GM19463 (cell line): ENCODE measurements at regions not wholly inside any gene's neighbourhood (a gene's known extent, or its start where the extent isn't known, plus 50 kb on each side); places are given as distances from the start of the nearest gene placed in this dataset.
"Not testable (repeated sequence)": the region's sequence is repeated elsewhere in the genome, so short reads cannot be mapped to it uniquely, and the experiment has no call there.

Source experiments
- ATAC-seq: cut with Tn5 transposase; IDR thresholded peaks from one replicate; pipeline ENCODE4 v1.9.1; 2021; ENCODE audit warnings: mild to moderate bottlenecking, moderate library complexity; ENCODE audit not compliant: unreplicated experiment

GRCh38 chr5:142411103-142411502 is 86.3 kb upstream of the SPRY4 start:
- ATAC-seq, result no peak

DNA sequence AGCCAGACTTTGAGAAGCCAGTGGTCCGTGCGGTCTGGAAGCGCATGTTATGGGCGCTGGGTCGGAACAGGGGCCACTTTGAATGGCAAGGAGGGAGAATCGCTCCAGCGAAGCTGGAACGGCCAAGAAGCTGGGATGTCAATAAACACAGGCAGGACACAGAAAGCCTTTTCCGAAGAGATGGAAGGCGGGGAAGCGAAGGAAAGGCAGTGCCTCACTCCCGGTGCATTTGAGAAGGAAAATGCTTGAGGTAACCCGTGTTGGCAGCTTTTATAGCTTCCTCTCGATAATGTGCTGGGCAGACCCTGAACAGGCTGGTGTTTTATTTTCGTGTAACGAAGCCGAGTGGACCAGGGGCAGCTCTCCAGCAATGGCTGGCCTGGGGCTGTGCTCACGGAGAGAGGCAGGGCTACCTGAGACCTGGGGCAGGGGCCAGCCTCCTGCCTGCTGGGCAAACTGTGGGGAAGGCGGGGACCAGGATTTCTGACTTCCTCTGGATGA is 84.2 kb upstream of the SPRY4 start:
- no peak for ATAC-seq

- ATAC-seq, result no peak
Measured at GRCh38 chr5:142408536-142408935, 83.7 kb upstream of the SPRY4 start.

DNA sequence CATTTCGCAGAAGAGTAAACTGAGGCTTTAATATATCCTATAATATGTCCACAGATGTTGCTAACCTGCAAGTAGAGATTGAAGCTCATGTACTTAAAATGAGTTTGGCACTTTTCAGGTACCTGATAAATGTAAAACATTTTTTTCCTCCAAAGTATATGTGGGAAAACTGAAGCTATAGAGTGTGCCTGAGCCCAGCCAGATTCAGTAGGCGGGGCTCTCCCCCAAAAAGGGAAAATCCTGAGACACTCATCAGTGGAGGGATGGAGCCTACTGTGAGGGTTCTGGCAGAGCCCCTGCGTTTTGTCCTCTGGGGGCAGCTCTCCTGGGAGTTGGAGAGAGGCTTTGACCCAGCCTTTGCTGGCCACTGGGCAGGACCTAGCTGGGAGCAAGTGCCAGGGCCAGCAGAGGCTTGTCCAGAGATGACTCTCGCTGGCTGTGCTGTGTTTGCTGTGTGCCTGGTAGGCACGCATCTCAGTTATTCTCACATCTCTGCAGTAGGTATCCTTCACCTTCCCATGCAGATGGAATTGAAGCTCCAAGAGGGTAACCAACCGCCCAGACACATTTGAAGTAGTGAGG is 81.1 kb upstream of the SPRY4 start:
- no peak for ATAC-seq

- no peak for ATAC-seq
Measured at GRCh38 chr5:142405023-142405422, 80.2 kb upstream of the SPRY4 start.

- ATAC-seq, result no peak
Measured at GRCh38 chr5:142404046-142404477, 79.2 kb upstream of the SPRY4 start.

GRCh38 chr5:142403583-142403982 is 78.8 kb upstream of the SPRY4 start:
- no peak for ATAC-seq

DNA sequence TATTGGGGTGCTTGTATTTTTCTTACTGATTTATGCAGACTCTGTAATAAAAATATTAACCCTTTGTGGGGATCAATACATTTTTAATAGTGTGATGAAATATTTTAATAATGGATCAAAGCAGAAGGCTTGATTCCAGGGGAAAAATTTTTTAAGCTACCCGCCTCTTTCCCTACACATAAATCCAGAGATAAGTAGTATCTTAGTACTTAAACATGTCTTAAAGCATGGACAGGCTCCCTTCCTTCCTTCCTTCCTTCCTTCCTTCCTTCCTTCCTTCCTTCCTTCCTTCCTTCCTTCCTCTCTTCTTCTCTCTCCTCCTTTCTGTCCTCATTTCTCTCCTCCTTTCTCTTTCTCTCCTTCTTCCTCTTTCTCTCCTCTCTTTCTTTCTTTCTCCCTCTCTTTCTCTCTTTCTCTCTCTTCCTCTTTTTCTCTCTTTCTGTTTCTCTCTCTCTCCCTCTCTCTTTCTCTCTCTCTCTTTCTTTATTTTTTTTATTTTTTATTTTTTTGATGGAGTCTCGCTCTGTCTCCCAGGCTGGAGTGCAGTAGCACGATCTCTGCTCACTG is 78.0 kb upstream of the SPRY4 start:
- ATAC-seq, result no peak

GRCh38 chr5:142400415-142400814 is 75.6 kb upstream of the SPRY4 start:
- no peak for ATAC-seq

DNA sequence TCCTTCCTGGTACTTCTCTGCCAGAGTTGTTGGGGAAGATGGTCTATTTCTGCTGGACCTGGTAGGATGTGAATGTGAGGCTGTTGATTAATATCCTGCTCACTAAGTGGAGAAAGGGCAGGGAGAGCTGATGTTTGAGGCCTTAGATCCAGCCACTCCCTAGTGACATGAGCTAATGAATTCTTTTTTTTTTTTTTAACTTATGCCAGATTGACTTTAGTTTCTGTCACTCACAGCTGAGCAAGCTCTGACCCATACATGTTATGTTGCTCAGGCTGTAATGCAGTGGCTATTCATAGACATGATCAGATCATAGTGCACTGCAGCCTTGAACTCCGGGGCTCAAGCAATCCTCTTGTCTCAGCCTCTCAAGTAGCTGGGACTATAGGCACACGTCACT is 75.1 kb upstream of the SPRY4 start:
- ATAC-seq, result no peak

DNA sequence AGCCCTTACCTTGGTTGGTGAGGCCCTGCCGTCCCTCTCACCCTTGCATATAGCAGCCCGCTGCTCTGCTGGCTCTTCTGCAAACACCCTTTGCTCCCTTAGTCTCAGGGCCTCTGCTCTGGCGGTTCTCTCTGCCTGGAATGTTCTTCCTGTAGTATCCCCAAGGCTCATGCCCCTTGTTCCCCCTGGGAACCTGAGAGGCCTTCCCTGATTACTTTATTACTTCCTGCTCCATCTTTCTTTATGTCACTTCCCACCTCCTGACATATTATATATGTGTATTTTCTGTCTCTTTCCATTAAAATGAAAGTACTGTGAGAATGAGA is 73.9 kb upstream of the SPRY4 start:
- ATAC-seq, result no peak

GRCh38 chr5:142398011-142398729 is 73.3 kb upstream of the SPRY4 start:
- not testable (repeated sequence) for ATAC-seq

DNA sequence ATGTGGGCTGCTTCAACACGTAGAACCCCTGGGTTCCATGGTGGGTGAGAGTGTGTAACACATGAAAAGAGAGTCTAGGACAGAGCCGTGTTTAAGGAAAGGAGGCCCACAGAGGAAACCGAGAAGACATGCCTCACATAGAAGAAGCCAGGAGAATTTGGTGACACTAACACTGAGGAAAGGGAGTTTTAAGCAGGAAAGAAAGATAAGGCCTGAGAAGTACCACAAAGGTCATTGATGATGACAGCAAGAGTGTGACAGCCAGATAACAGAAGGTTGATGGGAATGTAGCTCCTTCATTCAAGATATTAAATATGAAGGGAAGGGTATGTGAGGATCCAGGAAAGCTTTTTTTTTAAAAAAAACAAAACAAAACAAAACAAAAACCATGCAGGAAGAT is 72.4 kb upstream of the SPRY4 start:
- no peak for ATAC-seq

DNA sequence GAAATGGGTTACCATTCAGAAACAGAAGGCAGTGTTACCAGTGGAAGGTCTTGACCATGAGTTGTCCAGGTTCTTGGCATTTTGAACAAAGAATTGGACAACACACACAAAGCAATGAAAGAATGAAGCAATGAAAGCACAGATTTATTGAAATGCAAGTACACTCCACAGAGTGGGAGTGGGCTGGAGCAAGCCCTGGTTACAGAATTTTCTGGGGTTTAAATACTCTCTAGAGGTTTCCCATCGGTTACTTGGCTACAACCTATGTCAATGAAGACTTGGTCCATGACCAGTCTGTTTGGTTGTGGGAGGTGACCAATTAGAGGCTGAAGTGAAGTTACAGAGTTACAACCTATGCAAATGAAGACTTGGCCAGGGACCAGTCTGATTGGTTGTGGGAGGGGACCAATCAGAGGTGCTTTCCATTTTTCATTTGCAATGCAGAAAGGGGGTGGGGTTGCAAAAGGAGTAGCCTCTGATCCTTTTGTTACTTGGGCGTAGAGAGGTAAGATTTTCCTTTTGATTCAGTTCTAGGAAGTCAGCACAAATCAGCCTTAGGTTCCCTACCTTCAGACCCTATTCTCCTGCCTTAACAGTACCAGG is 71.7 kb upstream of the SPRY4 start:
- no peak for ATAC-seq

DNA sequence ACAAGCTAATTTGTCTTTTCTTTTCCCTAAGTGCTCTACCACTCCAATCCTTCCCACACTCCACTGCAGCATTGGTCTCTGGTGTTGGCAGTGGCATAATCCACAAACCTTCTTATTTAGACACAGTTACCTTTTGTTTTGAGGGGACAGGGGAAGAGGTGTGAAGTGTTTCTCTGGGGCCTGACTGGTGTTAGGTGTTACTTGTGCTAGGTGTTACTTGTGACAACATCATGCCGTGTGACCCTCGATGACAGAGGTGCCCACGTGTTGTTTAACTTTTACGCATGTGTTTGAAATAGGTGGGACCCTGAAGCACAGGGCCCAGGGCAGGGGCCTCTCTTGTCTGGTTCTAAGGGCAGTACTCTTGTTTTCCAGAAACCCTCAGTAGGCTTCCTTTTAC is 70.5 kb upstream of the SPRY4 start:
- no peak for ATAC-seq

DNA sequence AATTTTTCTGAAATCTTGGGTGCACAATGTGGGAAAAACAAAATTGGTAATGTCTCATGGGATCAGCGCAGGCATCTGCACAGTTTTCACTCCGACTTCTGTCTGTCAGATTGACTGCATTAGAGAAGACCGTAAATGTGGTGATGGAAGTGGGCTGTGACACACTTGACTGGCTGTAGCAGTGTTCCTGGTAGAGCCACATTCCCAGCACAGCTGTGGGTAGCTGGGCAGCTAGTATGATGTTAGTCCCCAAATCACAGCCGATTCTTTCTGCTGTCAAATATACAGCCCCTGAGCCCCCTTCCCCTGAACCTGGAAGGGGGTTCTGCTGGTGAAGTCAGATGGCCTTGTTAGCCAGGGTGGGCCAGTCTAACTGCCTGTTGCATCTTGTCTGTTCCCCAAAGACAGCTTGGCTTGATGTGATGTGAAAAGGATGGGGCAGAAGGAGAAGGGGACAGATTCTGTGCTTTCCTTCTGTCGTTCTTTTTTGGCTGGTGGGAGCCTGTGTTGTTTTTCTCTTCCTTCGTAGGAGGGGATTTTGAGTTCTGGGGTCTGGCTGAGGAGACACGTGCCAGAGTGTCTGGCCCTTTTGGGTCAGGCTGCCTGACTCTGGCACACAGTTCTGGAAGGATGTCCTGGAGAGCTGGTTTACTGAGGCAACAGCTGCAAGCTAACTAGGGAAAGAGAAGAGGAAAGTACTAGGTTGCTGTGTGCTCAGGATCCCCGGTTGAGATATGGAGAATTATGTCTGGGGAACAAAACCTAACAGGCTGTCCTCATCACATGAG is 66.4 kb upstream of the SPRY4 start:
- no peak for ATAC-seq

DNA sequence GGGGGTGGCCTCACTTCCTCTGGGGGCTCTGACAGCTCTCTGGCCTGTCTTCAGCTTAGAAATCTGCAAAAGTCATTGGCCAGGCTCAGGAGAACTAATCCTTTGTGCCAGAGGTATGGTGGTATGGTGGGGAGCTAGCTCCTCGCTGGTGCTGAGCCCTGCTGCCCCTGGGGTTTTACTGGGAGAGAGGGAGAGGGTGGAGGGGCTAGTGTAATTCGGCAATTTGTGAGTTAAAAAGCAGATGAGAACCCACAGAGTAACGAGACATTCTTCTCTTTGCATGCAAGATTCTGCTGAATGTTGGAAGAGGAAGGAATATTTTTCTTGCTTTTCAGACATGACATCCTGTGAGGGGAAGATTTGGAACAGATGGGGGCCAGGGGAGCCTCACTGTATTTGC is 65.5 kb upstream of the SPRY4 start:
- no peak for ATAC-seq

- ATAC-seq, result no peak
Measured at GRCh38 chr5:142388696-142389095, 63.9 kb upstream of the SPRY4 start.

DNA sequence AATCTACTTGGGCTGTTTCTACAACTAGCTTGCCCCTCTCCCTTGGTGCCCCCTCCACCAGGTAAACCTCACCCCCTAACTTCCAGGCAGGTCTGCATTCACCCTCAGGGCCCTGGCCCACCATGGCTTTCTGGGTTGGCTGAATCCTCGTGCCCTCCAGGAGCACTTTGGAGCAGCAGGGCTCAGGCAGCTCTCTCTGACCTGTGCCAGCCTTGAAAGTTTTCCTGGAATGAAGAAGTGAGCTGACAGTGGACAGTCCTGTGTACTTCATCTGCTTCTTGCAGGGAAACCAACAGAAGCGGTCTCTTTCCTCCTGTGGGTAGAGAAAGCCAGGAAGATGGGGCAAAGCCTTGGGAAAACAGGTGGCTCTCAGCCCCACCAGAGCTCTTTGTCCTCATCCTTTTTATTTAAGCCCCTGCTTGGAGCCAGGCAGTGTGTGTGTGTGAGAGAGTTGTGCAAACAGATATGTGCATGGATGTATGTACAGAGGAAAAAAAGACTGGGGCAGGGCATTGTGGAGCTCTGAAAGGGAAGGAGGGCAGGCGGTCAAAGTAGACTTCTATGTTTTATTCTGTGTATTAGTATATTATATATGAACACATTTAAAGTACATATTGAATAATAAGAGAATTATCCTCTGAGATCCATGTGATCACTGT is 62.3 kb upstream of the SPRY4 start:
- ATAC-seq, result no peak

GRCh38 chr5:142386137-142387023 is 61.6 kb upstream of the SPRY4 start:
- no peak for ATAC-seq
